ENCODE measurements at regions not wholly inside any gene's neighbourhood (a gene's known extent, or its start where the extent isn't known, plus 50 kb on each side); places are given as distances from the start of the nearest gene placed in this dataset.

- TF ChIP-seq CTCF (IDR thresholded peaks at IDR 0.05 in 4 of 5, conservative IDR thresholded peaks at IDR 0.05 in 1 of 5): no peak
- TF ChIP-seq POLR2A (IDR thresholded peaks at IDR 0.05): no peak
These were observed 171.6 kb downstream of the DDX1 start for GRCh38 chr2:15763106-15763821.
